Suprapubic skin (tissue), 4 donors: ENCODE measurements at regions not wholly inside any gene's neighbourhood (a gene's known extent, or its start where the extent isn't known, plus 50 kb on each side); places are given as distances from the start of the nearest gene placed in this dataset.

Experiments used
- EP300 ChIP-seq: sonication (generic); formaldehyde crosslinking; IDR thresholded peaks from one replicate; pipeline ENCODE4 v1.6.1; 2017; ENCODE audit warnings: antibody characterized with exemption
- POLR2A ChIP-seq, 2 donors: fragments of 450-650 bp; IDR thresholded peaks; one replicate each; pipeline ENCODE4 v1.6.1; 2017; ENCODE audit warnings: antibody characterized with exemption in 2 of 2, mild to moderate bottlenecking in 2 of 2, moderate library complexity in 2 of 2
- POLR2AphosphoS5 ChIP-seq, 3 donors: sonication (generic); formaldehyde crosslinking; IDR thresholded peaks; one replicate each; pipeline ENCODE4 v1.6.1; 2017; ENCODE audit warnings: antibody characterized with exemption in 3 of 3
- TF ChIP-seq, protein P1 (sequence below), 2 donors: fragments of 200-600 bp in 1 of 2; fragments of 450-650 bp in 1 of 2; sonication (generic) in 1 of 2; IDR thresholded peaks; one replicate each; pipeline ENCODE4 v1.5.1; 2016 to 2019; ENCODE audit warnings: antibody characterized with exemption in 2 of 2, mild to moderate bottlenecking in 1 of 2, moderate library complexity in 1 of 2

- TF ChIP-seq, protein P1, sequence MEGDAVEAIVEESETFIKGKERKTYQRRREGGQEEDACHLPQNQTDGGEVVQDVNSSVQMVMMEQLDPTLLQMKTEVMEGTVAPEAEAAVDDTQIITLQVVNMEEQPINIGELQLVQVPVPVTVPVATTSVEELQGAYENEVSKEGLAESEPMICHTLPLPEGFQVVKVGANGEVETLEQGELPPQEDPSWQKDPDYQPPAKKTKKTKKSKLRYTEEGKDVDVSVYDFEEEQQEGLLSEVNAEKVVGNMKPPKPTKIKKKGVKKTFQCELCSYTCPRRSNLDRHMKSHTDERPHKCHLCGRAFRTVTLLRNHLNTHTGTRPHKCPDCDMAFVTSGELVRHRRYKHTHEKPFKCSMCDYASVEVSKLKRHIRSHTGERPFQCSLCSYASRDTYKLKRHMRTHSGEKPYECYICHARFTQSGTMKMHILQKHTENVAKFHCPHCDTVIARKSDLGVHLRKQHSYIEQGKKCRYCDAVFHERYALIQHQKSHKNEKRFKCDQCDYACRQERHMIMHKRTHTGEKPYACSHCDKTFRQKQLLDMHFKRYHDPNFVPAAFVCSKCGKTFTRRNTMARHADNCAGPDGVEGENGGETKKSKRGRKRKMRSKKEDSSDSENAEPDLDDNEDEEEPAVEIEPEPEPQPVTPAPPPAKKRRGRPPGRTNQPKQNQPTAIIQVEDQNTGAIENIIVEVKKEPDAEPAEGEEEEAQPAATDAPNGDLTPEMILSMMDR (IDR thresholded peaks at IDR 0.05) = no peak
- no peak for TF ChIP-seq POLR2AphosphoS5 (IDR thresholded peaks at IDR 0.05)
- TF ChIP-seq POLR2A (IDR thresholded peaks at IDR 0.05) = no peak
- no peak for TF ChIP-seq EP300
These were observed 253.6 kb upstream of the XYLT1 start for GRCh38 chr16:17724242-17724898.
